HG02610 (cell line): ENCODE measurements at regions not wholly inside any gene's neighbourhood (a gene's known extent, or its start where the extent isn't known, plus 50 kb on each side); places are given as distances from the start of the nearest gene placed in this dataset.

Source experiments
- ATAC-seq: cut with Tn5 transposase; IDR thresholded peaks from one replicate; pipeline ENCODE4 v1.9.1; 2021; ENCODE audit warnings: mild to moderate bottlenecking, moderate library complexity; ENCODE audit not compliant: unreplicated experiment

DNA sequence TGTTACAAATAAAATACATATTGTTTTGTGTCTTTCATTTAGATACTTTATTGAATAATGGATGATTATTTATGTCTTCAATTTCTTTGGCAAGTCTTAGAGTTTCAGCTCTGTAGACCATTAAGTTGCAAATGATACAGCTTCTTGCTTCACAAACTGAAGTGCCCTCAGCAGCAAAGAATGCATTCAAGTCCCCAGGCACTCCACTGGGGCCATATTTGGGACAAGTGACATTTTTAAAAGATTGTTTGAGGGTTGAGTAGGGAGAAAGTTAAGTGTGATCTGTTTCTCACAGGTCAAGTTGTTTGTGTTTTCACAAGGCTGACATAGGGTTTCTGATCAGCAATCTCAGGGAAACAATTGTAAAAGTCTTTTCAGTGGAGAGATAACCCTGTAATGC lies 400.7 kb downstream of the PLA2G4A start:
- no peak for ATAC-seq

DNA sequence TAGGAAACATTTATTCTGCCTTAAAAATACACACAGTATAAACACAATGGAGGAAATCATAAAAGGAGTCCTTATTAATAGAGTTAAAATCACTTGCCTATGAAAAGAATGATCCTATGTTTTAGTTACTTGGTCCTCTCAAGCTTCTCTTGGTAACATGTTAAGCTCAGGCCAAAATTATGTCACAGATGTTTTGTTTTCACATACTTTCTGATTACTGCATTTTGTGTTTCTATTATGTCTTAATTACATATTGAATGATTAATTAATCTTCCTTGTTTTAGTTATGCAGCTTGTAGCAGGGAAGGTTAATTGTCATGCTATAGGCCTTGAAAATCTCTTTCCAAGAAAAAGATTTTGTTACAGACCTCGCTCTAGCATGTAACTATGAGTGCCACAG lies 406.0 kb downstream of the PLA2G4A start:
- no peak for ATAC-seq

DNA sequence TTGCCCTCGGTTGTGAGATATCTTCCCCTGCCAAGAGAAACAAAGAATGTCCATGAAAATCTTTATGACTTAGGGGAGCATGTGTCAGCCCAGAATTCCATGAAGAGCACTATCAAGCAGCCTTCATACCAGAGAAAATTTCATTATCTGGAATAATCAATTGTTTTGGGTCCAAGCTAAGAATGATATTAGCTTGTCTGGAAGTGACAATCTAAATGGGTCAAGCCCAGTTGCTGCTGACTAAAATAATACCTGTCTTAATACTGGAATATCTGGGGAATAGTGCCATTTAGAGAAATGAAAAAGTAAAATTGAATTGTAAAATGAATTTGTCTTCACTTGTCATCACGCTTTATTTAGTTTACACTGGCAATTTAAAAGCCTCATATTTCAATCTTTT lies 407.4 kb downstream of the PLA2G4A start:
- no peak for ATAC-seq

DNA sequence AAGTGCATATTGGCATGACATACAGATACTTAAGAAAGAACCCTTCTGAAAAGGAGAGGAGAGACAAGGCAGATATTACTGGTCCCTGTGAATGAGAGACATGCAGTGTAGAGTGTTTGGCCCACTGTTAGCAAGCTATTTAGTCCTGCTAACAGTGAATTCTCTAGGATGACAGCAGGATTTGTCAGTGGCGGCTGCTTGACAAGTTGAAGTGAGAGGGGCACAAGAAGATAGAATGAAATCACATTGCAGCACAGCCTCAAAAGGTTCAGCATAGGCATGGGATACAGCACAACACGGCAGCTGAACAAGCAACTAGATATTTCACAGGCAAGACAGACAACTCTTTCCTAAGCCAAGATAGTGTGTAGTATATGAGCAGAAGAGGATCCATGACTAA lies 407.9 kb downstream of the PLA2G4A start:
- no peak for ATAC-seq

DNA sequence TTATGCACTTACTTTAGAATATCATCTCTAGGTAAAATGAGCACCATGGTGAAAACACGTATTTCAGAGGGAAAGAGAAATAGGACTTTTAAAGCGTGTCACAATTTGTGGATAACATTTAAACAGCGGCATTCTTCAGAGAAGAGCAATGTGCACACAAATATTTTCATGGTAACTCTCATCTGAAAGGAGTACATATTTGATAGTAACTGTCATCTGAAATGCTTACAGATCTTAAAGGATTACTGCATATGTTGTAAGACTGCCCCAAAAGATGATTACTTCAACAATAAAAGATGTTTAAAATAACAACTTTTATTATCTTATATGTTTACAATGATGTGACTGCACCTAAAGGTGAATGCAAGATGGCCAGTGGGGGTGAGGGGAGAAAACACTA lies 408.8 kb downstream of the PLA2G4A start:
- no peak for ATAC-seq

DNA sequence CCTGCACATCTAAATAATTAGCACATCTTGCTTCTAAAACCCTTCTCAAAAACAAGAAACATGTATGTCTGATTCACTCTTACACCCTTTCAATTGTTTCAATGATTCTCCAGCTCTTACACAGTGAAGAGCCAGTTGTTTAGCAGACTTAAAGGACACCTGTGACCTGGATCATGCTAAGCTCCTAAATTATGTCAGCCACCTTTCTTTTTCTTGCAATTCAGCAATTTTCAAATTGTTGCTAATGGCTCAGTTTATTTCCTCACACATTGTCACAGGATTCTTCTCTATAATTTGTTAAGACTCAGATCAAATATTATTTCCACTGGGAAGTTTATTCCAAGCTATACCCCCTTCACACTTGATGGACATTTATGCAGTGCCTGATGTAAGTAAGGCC lies 413.2 kb downstream of the PLA2G4A start:
- ATAC-seq, result no peak

DNA sequence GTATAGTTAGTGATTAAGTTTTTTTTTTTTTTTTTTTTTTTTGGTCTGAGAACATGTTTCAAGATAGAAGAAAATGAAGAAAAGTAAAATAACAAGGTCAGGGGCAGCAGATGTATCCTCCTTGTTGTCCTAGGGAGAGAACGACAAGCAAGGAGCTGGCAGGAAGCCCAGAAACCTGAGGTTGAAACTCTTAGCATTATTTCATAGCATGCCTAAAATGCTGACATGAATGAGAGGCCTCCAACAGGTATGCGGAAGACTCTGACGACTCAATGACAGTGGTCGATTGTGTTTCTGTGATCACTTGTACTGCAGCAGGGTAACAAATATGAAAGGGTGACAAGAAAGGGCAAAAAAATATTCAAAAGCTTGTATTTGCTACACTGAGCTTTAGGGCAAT lies 415.9 kb downstream of the PLA2G4A start:
- ATAC-seq, result no peak

DNA sequence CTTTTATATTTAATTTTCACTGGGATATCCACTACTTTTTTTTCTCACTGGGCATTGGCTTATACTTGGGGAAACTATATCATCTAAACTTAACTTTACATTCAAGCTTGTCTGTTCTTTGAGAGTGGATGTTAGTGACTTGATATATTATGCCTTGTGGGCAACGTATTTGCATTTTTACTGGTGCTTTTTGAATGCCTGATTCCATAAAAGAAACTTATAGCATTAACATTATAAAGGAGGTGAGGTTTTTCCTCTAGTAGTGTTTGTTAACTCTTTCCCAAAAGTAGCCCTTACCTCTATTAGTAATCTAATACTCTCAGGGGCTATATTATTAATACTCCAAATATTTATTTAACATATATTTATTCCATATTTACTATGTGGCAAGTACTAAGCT lies 416.5 kb downstream of the PLA2G4A start:
- ATAC-seq, result no peak

DNA sequence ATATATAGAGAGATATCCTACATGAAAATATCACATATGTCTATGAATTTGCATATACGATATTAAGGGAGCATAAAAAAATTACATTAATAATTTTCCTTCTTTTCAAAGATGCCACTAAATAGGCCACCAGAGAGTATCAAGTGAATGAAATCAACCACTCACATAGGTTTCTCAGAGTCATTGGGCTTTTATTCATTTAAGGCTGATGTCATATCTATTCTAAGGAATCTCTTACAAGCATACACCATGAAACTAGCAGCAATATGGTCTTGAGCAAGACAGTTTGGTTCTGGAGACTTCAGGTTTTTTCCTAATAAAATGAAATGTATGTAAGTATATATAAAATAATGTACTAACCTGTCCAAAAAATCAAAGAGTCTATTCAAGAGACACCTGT lies 420.4 kb downstream of the PLA2G4A start:
- no peak for ATAC-seq

DNA sequence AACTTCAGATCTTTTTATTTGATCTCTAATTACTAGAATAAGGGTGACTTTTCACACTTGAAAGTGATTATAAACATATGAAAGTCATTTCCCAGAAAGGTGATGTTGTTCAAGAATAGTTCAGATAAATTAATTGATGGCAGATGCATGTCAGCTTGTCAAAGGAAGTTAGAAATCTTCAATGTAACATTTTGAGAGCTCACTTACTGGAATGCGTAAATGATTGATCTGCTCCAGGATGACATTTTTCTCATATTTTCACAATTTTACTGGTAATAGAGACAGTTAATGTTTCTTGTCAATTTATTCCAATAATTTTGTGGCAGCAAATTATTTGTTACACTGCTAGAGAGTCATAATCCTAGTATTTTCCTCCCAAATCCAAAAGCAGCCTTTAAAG lies 424.2 kb downstream of the PLA2G4A start:
- no peak for ATAC-seq

DNA sequence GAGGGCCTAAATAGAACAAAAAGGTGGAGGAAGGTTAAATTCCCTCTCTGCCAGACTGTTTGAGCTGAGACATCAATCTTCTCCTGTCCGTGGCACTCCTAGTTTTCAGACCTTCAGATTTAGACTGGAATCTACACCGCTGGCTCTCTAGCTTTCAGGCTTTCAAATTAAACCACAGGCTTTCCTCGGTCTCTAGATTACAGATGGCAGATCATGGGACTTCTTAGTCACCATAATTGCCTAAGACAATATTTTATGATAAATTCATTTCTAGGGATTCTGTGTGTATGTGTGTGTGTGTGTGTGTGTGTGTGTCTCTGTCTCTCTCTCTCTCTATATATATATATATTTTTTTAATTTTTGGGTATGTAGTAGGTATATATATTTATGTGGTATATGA lies 428.7 kb downstream of the PLA2G4A start:
- no peak for ATAC-seq

DNA sequence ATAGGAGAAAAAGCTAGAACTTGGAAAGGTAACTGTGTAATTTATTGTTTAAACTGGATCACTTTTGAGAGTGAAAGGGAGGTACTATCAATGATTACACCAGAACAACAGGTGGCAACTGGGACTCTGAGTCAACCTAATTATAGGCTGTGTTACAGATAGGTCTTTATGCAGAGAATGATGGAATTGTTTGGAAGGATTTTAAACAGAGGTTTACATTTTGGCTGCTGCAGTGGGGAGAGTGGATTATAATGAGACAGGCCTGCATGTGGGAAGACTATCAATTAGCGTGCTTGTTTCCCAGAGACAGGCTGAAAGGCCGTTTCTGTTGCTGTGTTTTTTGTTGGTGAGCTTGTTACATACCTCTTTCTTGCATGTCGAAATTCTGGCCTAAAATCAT lies 432.9 kb downstream of the PLA2G4A start:
- ATAC-seq, result no peak

DNA sequence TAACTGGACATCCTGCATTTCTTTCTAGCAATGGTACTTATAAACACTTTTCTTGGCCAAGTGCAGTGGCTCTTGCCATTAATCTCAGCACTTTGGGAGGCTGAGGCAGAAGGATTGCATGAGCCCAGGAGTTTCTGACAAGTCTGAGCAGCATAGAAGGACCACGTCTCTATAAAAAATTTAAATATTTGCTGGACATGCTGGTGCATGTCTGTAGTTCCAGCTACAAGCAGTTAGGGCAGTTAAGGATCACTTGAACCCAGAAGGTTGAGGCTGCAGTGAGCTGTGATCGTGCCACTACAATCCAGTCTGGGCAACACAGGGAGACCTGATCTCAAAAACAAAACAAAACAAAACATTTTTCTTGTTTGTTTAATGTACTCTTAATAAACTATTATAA lies 434.0 kb downstream of the PLA2G4A start:
- no peak for ATAC-seq

DNA sequence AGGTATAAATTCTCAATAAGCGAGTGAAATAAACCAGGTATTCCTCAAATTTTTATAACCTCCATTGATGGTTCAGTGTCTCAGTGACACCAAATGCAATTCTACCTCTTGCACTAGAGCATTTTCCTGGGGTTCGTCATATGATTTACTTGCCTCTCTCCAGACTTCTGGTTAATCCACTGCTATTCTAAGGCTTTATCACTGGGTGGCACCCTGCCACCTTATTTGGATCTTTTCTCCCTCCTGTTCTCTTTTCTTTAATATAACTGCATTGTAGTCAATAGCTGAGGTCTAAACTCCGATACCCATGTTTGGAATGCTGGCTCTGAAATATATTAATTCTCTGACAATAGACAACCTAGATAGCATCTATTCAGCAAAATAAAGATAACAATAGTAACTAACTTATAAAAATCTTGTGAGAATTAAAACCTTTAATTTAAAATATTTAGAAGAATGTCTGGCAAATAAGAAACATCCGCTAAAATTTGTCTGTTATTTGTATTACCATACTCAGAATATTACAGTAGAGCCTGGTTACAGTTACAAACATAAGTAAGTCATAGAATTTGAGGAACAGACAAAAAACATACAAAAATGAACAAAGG lies 436.4 kb downstream of the PLA2G4A start:
- ATAC-seq, result no peak

DNA sequence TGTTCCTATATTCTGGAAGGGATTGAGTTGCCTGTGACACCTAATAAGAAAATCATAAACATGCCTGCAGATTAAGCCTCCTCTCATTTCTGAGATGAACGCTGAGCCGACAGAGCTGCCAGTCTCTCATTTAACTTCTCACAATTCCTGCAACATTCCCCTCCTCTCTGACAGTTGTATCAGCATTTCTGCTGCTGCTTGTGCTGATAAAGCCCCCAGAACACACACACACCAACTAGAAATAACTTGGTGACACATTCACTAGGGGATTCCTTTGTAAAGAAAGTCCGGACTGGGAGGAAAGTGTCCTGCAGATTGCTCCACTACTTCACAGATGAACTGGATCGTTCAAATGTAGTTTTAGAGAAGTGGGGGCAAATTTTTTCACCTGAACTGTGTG lies 437.3 kb downstream of the PLA2G4A start:
- ATAC-seq, result no peak

DNA sequence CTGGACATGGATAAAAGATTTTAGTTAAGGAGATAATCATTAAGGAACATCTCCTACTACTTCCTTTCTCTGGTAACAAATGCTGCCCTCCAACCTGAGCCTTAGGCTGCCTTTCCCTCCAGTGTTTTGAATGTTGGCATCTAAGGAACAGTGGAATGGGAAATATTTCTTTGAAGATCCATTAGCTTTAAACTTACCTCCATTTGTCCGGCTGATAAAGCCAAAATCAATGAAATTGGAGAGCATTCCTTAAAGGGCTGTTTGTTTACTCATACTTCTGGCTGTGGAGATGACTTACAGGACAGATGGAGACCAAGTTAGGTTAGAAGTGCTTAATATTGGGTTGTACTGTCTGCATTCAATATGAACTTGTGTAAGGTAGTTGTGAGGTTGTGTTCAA lies 439.1 kb downstream of the PLA2G4A start:
- ATAC-seq, result no peak

DNA sequence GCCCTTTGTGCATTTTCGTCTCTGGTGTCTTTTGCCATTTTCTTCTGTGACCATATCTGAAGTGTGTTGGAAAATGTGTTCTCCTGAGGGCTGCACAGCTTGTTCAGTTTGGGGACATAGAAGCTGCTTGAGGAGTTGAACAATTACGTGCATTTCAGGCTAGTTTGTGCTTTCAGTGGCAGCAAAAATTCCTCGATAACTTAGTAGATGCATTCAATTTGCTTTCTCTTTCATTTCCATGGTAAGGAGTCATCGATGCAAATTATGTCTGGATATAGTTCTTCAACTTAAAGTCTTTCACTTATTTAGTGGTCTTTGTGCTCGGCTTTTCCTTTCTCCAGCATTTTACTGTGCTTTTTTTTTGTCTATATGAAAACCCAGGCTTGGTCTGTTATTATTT lies 441.5 kb downstream of the PLA2G4A start:
- no peak for ATAC-seq

DNA sequence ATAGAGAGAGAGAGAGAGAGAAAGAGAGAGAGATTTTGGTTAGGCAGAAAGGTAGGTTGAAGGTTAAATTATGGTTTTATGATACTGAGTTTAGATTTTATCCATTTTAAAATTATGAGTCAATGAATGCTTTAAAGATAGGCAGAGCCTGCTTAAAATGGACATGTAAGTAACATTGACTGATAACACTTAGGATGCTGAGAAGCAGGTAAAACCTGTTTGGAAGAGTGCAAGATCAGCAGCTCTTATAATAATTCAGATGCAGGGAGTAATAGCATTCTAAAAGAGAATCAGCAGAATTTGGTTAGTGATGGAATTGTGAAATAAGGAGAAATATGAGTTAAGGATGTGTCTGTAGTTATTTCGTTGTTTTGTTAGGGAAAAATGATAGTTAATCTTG lies 446.6 kb downstream of the PLA2G4A start:
- no peak for ATAC-seq

DNA sequence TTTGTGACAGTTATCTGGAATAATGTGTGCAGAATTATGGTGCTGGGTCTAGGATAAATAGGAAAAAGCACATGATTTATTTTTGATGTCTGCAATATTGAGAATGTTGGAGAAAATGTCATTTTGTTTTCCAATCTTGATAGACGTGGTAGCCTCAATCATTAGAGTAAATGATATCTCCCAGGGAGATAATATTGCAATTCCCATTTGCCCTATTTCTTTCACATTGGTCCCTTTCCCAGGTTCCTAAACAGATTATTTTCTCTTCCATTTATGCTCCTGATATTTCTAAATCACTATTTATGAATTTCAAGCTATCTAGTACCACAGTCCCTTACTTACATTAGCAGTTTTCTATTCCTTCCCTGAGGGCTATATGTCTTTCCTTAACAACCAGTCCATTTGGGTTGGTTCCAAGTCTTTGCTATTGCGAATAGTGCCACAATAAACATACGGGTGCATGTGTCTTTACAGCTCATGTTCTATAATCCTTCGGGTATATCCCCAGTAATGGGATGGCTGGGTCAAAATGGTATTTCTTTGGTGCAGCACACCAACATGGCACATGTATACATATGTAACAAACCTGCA lies 447.3 kb downstream of the PLA2G4A start:
- ATAC-seq, result no peak

DNA sequence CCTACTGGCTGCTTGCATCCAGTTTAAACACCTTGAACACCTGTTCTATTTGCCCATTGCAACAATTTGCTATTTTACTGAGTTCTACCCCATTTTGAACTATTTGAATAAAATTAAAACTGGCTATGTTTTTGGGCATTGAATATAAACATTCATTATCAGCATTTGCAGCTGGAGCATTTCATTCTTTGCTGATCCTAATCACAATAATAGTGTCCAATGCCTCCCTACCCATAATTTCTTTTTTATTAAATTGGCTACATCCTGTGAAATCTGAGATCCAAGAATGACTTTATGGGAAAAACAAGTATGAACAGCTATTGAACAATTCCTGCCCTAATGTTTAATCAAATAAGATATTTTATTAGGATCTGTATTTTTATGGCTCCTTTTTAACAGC lies 447.9 kb downstream of the PLA2G4A start:
- no peak for ATAC-seq

DNA sequence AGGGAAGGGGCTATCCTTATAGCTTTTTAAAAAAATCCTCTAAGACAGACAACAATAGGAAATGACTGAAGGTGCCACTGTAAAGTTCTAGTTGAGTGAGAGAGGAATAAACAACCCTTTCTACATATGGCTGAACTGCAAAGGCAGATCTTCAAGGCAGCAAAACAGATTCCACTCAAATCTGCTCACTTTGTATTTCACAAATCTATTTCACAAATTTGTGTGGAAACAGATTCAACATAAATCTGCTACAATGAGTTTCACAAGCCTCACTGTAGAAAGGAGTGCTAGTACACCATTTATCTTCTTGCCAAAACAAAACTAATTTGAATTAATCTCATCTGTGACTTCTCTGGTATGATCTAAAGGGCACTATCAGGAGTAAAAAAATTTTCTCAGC lies 451.3 kb downstream of the PLA2G4A start:
- no peak for ATAC-seq

DNA sequence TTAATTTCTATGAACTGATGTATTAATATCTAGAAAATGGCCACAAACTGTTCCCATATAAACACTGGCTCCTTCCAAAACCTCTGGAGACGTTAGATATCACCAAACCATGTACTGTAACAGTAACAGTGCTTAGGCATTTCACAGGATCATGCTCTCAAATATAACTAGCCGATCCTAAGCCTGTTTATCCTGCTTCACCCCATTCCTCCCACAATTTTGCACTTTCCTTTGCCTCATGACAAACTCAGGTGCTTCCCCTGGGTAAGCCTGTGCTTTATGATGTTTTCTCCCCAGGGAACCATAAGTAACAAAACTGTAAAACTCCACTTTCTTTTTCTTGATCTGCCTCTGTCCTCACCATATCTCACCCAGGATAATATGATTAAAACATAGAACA lies 452.3 kb downstream of the PLA2G4A start:
- ATAC-seq, result no peak

DNA sequence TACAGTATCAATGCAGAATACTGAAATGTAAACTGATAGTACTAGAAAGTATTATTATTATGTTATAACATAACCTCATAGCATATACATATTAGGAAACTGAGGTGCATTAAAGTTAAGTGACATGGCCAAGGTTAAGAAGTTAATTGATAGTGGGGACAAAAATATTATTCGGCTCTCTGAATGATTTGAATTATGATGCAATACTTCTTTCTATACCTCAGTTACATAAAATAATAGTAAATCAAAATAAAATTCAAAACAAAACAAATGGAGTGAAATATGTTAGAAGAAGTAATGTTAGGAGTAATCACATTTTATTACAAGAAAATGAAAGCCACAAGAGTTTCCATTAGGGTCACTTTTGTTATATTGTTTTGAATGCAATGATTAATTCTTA lies 455.2 kb downstream of the PLA2G4A start:
- no peak for ATAC-seq
